ENCODE measurements at regions not wholly inside any gene's neighbourhood (a gene's known extent, or its start where the extent isn't known, plus 50 kb on each side); places are given as distances from the start of the nearest gene placed in this dataset.

DNA sequence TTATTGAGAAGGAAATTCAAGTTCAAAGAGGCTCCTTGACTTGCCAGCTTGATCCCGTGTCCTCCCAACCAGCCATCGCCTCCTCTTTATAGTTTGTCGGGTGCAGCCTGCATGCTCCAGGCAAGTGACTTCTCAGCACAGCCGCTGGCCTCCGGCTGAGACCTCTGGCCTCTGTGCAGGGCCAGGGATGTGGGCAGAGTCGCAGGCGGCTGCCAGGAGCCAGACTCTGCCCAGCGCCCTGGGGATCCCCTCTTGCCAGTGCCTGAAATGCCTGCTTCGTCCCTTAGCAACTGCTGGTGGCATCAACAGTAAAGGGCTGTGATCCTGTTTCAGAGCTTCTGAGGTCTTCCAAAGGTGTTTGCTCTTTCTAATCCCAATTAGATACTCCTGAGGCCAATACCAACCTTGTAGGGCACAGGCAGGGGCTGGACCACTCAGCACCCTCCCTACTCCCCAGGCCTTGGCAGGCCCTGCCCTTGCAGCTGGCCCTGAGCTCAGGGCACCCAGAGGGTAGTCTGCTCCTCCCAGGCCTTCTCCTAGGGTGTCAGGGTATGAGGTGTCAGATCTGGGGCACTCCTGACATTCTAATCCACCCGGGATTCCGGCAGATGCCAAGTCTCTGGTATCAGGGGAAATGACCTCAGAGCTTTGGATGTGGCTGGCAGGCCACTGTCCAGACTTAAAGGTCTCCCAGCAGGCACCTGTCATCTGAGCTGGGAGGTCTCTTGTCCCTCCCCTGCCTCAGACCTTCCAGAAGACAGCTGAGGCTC lies 68.0 kb upstream of the SIAH1 start:
- H3K4me3 ChIP-seq (ENCODE audit: low read length in 2 of 2) = no peak overlapping the region
- no peaks in the 10 kb centered on the region for H3K27me3 ChIP-seq (ENCODE audit: control insufficient read depth in 2 of 2, insufficient read depth in 1 of 2, low read length in 1 of 2)
- no peak overlapping the region for H3K27ac ChIP-seq (ENCODE audit: low read depth in 1 of 2, low read length in 1 of 2)
- H3K9me3 ChIP-seq (ENCODE audit: control insufficient read depth in 2 of 2, insufficient read depth in 1 of 2, low read length in 1 of 2) = no peaks in the 10 kb centered on the region
- DNase-seq (ENCODE audit: low read depth in 6 of 9, low spot score in 9 of 9) = no peak
- 97% methylated on average over 11 of the region's 11 CpGs for WGBS
- no peaks in the 10 kb centered on the region for H3K36me3 ChIP-seq (ENCODE audit: control insufficient read depth in 2 of 2, insufficient read depth in 2 of 2, low read length in 1 of 2)
- H3K4me1 ChIP-seq (ENCODE audit: control insufficient read depth in 2 of 2, insufficient read depth in 2 of 2, low read length in 2 of 2) = no peaks in the 10 kb centered on the region

DNA sequence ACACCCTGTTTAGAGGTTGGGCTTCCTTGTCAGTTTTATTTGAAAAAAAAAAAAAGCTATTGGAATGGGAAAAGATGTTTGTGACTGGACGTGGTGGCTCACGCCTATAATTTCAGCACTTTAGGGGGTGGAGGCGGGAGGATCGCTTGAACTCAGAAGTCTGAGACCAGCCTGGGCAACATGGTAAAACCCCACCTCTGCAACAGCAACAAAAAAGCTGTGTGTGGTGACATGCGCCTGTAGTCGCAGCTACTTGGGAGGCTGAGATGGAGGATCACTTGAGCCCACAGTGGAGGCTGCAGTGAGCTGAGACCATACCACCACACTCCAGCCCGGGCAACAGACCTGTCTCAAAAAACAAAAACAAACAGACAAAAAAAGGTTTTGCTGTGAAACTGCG lies 66.1 kb upstream of the SIAH1 start:
- Histone ChIP-seq H3K27ac (ENCODE audit: low read depth in 1 of 2, low read length in 1 of 2) (no peak overlapping the region), H3K27me3 (ENCODE audit: control insufficient read depth in 2 of 2, insufficient read depth in 1 of 2, low read length in 1 of 2) (no peaks in the 10 kb centered on the region), H3K9me3 (ENCODE audit: control insufficient read depth in 2 of 2, insufficient read depth in 1 of 2, low read length in 1 of 2) (no peaks in the 10 kb centered on the region), H3K4me3 (ENCODE audit: low read length in 2 of 2) (no peak overlapping the region), H3K36me3 (ENCODE audit: control insufficient read depth in 2 of 2, insufficient read depth in 2 of 2, low read length in 1 of 2) (no peaks in the 10 kb centered on the region), H3K4me1 (ENCODE audit: control insufficient read depth in 2 of 2, insufficient read depth in 2 of 2, low read length in 2 of 2) (no peaks in the 10 kb centered on the region)
- DNase-seq (ENCODE audit: low read depth in 6 of 9, low spot score in 9 of 9) = no peak
- 96% methylated on average over 8 of the region's 8 CpGs for WGBS

DNA sequence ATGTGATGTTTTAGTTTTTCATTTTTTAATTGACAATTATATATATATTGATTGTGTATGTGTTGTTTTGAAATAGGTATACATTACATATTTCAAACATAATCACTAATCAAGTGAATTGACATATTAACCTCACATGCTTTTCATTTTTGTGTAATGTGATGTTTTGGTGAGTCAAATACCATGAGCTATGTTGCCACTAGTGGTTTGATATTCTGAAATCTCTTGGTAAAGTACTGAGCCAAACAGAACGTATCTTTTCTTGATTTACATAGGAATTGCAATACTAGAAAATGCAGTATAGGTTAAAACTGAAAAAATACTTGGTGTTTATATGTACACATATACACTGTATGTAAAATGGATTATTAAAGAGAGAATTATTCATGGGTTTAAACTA lies 65.2 kb upstream of the SIAH1 start:
- Histone ChIP-seq H3K4me1 (ENCODE audit: control insufficient read depth in 2 of 2, insufficient read depth in 2 of 2, low read length in 2 of 2) (no peaks in the 10 kb centered on the region), H3K9me3 (ENCODE audit: control insufficient read depth in 2 of 2, insufficient read depth in 1 of 2, low read length in 1 of 2) (no peaks in the 10 kb centered on the region), H3K4me3 (ENCODE audit: low read length in 2 of 2) (no peak overlapping the region), H3K27me3 (ENCODE audit: control insufficient read depth in 2 of 2, insufficient read depth in 1 of 2, low read length in 1 of 2) (no peaks in the 10 kb centered on the region), H3K36me3 (ENCODE audit: control insufficient read depth in 2 of 2, insufficient read depth in 2 of 2, low read length in 1 of 2) (no peaks in the 10 kb centered on the region), H3K27ac (ENCODE audit: low read depth in 1 of 2, low read length in 1 of 2) (no peak overlapping the region)
- DNase-seq (ENCODE audit: low read depth in 6 of 9, low spot score in 9 of 9) = no peak
- WGBS = 47% methylated on average over 1 of the region's 1 CpG

DNA sequence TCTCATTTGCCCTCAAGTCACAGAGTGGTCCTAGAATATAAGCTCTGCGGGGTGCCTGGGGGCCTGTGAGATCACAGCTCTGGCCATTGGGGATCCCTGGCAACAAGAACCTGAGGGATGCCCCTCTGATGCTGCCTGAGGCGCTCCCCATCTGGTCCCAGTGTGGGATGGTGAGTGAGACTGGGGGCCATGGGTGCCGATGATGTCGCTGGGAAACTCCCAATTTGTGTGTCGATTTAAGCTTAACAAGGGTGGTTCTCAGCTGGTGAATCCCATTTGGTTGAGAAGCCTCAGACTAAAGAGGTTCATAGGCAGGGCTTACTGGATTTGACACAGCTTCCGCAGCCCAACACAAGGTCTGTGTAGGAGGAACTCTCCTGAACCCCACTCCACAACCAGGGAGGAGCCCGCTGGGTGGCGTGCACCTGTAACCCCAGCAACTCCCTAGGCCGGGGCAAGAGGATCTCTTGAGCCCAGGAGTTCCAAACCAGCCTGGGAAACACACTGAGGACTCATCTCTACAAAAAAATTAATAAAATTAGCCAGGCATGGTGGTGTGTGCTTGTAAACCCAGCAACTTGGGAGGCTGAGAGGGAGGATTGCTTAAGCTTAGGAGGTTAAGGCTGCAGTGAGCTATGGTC lies 63.7 kb upstream of the SIAH1 start:
- Histone ChIP-seq H3K4me3 (ENCODE audit: low read length in 2 of 2) (no peak overlapping the region), H3K27me3 (ENCODE audit: control insufficient read depth in 2 of 2, insufficient read depth in 1 of 2, low read length in 1 of 2) (no peaks in the 10 kb centered on the region), H3K27ac (ENCODE audit: low read depth in 1 of 2, low read length in 1 of 2) (no peak overlapping the region), H3K4me1 (ENCODE audit: control insufficient read depth in 2 of 2, insufficient read depth in 2 of 2, low read length in 2 of 2) (peaks cover 0 to 6% of the 10 kb centered on the region in 2 donors), H3K9me3 (ENCODE audit: control insufficient read depth in 2 of 2, insufficient read depth in 1 of 2, low read length in 1 of 2) (no peaks in the 10 kb centered on the region), H3K36me3 (ENCODE audit: control insufficient read depth in 2 of 2, insufficient read depth in 2 of 2, low read length in 1 of 2) (no peaks in the 10 kb centered on the region)
- DNase-seq (ENCODE audit: low read depth in 6 of 9, low spot score in 9 of 9) = no peak
- WGBS = 93% methylated on average over 9 of the region's 9 CpGs

DNA sequence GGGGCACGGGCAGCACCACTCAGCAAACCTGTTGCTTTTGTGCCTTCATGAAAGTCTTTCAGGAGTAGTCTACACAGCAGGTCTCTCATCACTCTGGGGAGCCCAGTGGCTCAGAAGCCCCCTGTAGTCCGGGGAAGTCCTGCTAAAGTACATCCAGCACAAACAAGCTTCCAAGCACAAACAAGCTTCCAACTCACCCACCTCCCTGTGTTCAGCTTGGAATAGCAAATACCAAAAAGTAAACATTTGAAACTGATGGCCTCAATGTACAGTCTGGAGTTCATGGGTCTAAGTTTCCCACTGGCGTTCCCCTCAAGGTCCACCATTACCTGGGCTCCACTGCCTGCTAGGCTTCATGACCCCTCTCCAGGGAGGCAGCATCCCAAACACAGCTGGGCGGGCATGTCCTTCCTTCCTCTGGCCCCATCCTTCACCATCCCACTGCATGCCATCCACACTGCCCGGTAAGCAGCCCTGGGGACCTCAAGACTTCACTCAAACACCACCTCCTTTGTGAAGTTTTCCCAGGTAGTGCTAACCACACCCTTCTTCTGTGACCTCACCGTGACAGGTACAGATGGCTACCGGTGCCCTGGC lies 62.8 kb upstream of the SIAH1 start:
- Histone ChIP-seq H3K27ac (ENCODE audit: low read depth in 1 of 2, low read length in 1 of 2) (no peak overlapping the region), H3K4me1 (ENCODE audit: control insufficient read depth in 2 of 2, insufficient read depth in 2 of 2, low read length in 2 of 2) (peaks cover 0 to 6% of the 10 kb centered on the region in 2 donors), H3K36me3 (ENCODE audit: control insufficient read depth in 2 of 2, insufficient read depth in 2 of 2, low read length in 1 of 2) (no peaks in the 10 kb centered on the region), H3K9me3 (ENCODE audit: control insufficient read depth in 2 of 2, insufficient read depth in 1 of 2, low read length in 1 of 2) (no peaks in the 10 kb centered on the region), H3K27me3 (ENCODE audit: control insufficient read depth in 2 of 2, insufficient read depth in 1 of 2, low read length in 1 of 2) (no peaks in the 10 kb centered on the region), H3K4me3 (ENCODE audit: low read length in 2 of 2) (no peak overlapping the region)
- DNase-seq (ENCODE audit: low read depth in 6 of 9, low spot score in 9 of 9) = no peak
- 97% methylated on average over 7 of the region's 7 CpGs for WGBS

DNA sequence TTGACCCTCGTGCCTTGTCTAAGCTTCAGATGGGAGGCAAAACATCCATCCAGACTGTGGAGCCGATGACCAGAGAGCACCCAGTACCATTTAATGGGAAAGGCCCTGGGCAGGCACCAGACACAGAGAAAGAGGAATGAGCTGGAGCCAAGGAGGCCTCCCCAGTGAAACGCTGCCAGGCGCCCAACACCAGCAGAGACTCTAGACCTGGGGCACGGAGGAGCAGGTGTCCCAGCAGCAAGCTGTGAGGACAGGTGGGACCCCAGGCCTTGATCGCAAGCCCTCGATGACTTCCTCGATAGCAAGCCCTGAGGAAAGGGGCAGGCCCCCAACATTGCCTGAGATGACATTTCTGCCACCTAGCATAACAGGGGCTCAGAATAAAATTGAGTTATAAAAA lies 62.2 kb upstream of the SIAH1 start:
- DNase-seq (ENCODE audit: low read depth in 6 of 9, low spot score in 9 of 9) = no peak
- 96% methylated on average over 8 of the region's 8 CpGs for WGBS
- H3K27me3 ChIP-seq (ENCODE audit: control insufficient read depth in 2 of 2, insufficient read depth in 1 of 2, low read length in 1 of 2) = no peaks in the 10 kb centered on the region

DNA sequence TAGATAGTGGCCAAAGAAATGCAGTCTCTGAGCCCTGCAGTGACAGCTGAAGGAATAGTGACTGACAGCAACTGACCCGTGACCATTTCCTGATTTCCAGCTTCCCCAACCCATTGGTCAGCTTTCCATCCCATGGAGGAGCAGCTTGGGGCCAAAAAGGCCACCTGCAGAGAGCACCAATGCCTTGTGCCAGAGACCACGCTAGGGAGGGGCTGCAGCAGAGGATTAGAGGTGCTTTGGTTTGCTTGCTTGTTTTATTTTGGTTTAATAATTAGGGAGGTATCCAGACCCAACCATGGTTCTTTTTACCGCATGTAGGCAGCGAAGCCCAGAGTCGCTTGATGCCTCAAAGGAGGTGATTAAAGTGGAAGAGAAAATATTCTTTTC lies 61.3 kb upstream of the SIAH1 start:
- Histone ChIP-seq H3K4me1 (ENCODE audit: control insufficient read depth in 2 of 2, insufficient read depth in 2 of 2, low read length in 2 of 2) (peaks cover 0 to 6% of the 10 kb centered on the region in 2 donors), H3K36me3 (ENCODE audit: control insufficient read depth in 2 of 2, insufficient read depth in 2 of 2, low read length in 1 of 2) (no peaks in the 10 kb centered on the region), H3K9me3 (ENCODE audit: control insufficient read depth in 2 of 2, insufficient read depth in 1 of 2, low read length in 1 of 2) (no peaks in the 10 kb centered on the region), H3K4me3 (ENCODE audit: low read length in 2 of 2) (no peak overlapping the region), H3K27me3 (ENCODE audit: control insufficient read depth in 2 of 2, insufficient read depth in 1 of 2, low read length in 1 of 2) (no peaks in the 10 kb centered on the region), H3K27ac (ENCODE audit: low read depth in 1 of 2, low read length in 1 of 2) (no peak overlapping the region)
- DNase-seq (ENCODE audit: low read depth in 6 of 9, low spot score in 9 of 9) = no peak
- 91% methylated on average over 5 of the region's 5 CpGs for WGBS

More for the DNA sequence above, 62.2 kb upstream of the SIAH1 start:
- Histone ChIP-seq H3K36me3 (ENCODE audit: control insufficient read depth in 2 of 2, insufficient read depth in 2 of 2, low read length in 1 of 2) (no peaks in the 10 kb centered on the region), H3K9me3 (ENCODE audit: control insufficient read depth in 2 of 2, insufficient read depth in 1 of 2, low read length in 1 of 2) (no peaks in the 10 kb centered on the region), H3K4me3 (ENCODE audit: low read length in 2 of 2) (no peak overlapping the region), H3K4me1 (ENCODE audit: control insufficient read depth in 2 of 2, insufficient read depth in 2 of 2, low read length in 2 of 2) (peaks cover 0 to 6% of the 10 kb centered on the region in 2 donors), H3K27ac (ENCODE audit: low read depth in 1 of 2, low read length in 1 of 2) (no peak overlapping the region)

DNA sequence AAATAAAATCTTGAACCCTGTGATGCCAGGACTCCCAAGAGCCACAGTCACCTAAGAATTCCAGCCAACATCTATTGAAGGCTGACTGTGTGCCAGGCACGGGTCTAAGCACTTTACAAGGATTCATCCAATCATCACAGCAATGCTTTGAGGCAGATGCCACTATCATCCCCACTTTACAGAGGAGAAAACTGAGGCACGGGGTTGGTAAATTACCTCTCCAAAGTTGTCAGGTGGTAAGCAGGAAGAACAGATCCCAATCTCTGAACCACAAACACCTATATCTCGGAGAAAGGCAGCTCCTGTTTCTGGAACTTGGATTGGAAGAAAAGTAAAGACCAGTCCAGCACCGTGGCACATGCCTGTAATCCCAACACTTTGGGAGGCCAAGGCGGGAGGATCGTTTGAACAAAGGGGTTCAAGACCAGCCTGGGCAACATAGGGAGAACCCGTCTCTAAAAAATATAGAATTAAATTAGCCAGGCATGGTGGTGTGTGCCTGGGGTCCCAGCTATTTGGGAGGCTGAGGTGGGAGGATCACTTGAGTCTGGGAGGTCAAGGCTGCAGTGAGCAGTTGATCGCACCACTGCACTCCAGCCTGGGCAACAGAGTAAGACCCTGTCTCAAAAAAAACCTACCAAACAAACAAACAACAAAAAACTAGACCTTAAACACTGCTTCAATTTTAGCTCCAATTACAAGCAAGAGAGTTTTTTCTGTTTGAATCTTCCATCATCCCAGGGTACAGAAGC lies 60.7 kb upstream of the SIAH1 start:
- no peak overlapping the region for H3K4me3 ChIP-seq (ENCODE audit: low read length in 2 of 2)
- DNase-seq (ENCODE audit: low read depth in 6 of 9, low spot score in 9 of 9) = no peak
- H3K9me3 ChIP-seq (ENCODE audit: control insufficient read depth in 2 of 2, insufficient read depth in 1 of 2, low read length in 1 of 2) = no peaks in the 10 kb centered on the region
- no peak overlapping the region for H3K27ac ChIP-seq (ENCODE audit: low read depth in 1 of 2, low read length in 1 of 2)
- H3K4me1 ChIP-seq (ENCODE audit: control insufficient read depth in 2 of 2, insufficient read depth in 2 of 2, low read length in 2 of 2) = peaks cover 0 to 6% of the 10 kb centered on the region in 2 donors
- 95% methylated on average over 8 of the region's 8 CpGs for WGBS
- H3K36me3 ChIP-seq (ENCODE audit: control insufficient read depth in 2 of 2, insufficient read depth in 2 of 2, low read length in 1 of 2) = no peaks in the 10 kb centered on the region
- H3K27me3 ChIP-seq (ENCODE audit: control insufficient read depth in 2 of 2, insufficient read depth in 1 of 2, low read length in 1 of 2) = no peaks in the 10 kb centered on the region

DNA sequence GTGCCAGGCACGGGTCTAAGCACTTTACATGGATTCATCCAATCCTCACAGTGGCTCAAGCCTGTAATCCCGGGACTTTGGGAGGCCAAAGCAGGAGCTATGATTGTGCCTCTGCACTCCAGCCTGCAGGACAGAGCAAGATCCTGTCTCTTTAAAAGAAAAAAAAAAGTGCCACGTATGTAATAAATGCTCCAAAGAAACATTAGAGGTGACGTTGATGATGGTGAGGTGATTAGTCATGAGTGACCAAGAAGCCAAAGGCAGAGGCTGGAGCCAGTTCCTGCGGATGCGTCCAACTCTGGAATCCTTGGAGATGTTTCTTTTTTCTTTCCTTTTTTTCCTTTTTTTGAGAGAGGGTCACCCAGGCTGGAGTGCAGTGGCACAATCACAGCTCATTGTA lies 59.4 kb upstream of the SIAH1 start:
- peaks cover 0 to 6% of the 10 kb centered on the region in 2 donors for H3K4me1 ChIP-seq (ENCODE audit: control insufficient read depth in 2 of 2, insufficient read depth in 2 of 2, low read length in 2 of 2)
- WGBS = 90% methylated on average over 6 of the region's 6 CpGs

More for the DNA sequence above, 59.4 kb upstream of the SIAH1 start:
- no peak for DNase-seq (ENCODE audit: low read depth in 6 of 9, low spot score in 9 of 9)
- H3K27me3 ChIP-seq (ENCODE audit: control insufficient read depth in 2 of 2, insufficient read depth in 1 of 2, low read length in 1 of 2) = no peaks in the 10 kb centered on the region
- no peak overlapping the region for H3K4me3 ChIP-seq (ENCODE audit: low read length in 2 of 2)
- no peaks in the 10 kb centered on the region for H3K9me3 ChIP-seq (ENCODE audit: control insufficient read depth in 2 of 2, insufficient read depth in 1 of 2, low read length in 1 of 2)
- H3K36me3 ChIP-seq (ENCODE audit: control insufficient read depth in 2 of 2, insufficient read depth in 2 of 2, low read length in 1 of 2) = no peaks in the 10 kb centered on the region
- peak overlapping the region in 1 of 2 donors; percentile 60 for H3K27ac ChIP-seq (ENCODE audit: low read depth in 1 of 2, low read length in 1 of 2)

Measured in thymus (tissue), 11 donors.